NCI-H2227 treated with DMSO at 0.1 percent for 48 hours (cell line): ENCODE measurements at regions not wholly inside any gene's neighbourhood (a gene's known extent, or its start where the extent isn't known, plus 50 kb on each side); places are given as distances from the start of the nearest gene placed in this dataset.
"Not testable (repeated sequence)": the region's sequence is repeated elsewhere in the genome, so short reads cannot be mapped to it uniquely, and the experiment has no call there.

Experiments
- DNase-seq: peaks from one replicate; lab custom pipeline; 2025; lab: John Stamatoyannopoulos, UW

- not testable (repeated sequence) for DNase-seq
Observed at GRCh38 chr1:148432318-148432717, 50.8 kb downstream of the PPIAL4G start.

GRCh38 chr1:148429856-148430255, 53.2 kb downstream of the PPIAL4G start:
- not testable (repeated sequence) for DNase-seq

- not testable (repeated sequence) for DNase-seq
Observed at GRCh38 chr1:148426940-148427611, 56.0 kb downstream of the PPIAL4G start.

- not testable (repeated sequence) for DNase-seq
Observed at GRCh38 chr1:148426385-148426784, 56.7 kb downstream of the PPIAL4G start.

- not testable (repeated sequence) for DNase-seq
Observed at GRCh38 chr1:148424143-148425003, 58.7 kb downstream of the PPIAL4G start.

GRCh38 chr1:148422921-148423320, 60.2 kb downstream of the PPIAL4G start:
- not testable (repeated sequence) for DNase-seq

- not testable (repeated sequence) for DNase-seq
Observed at GRCh38 chr1:148417241-148417640, 65.9 kb downstream of the PPIAL4G start.

- not testable (repeated sequence) for DNase-seq
Observed at GRCh38 chr1:148413385-148413784, 69.7 kb downstream of the PPIAL4G start.

- DNase-seq: not testable (repeated sequence)
Observed at GRCh38 chr1:148404786-148405568, 78.1 kb downstream of the PPIAL4G start.

- not testable (repeated sequence) for DNase-seq
Observed at GRCh38 chr1:148403925-148404324, 79.2 kb downstream of the PPIAL4G start.

- not testable (repeated sequence) for DNase-seq
Observed at GRCh38 chr1:148403085-148403456, 80.0 kb downstream of the PPIAL4G start.

- not testable (repeated sequence) for DNase-seq
Observed at GRCh38 chr1:148402152-148403084, 80.7 kb downstream of the PPIAL4G start.

- not testable (repeated sequence) for DNase-seq
Observed at GRCh38 chr1:148397516-148397915, 85.6 kb downstream of the PPIAL4G start.

- not testable (repeated sequence) for DNase-seq
Observed at GRCh38 chr1:148392505-148392904, 90.6 kb downstream of the PPIAL4G start.

- DNase-seq: not testable (repeated sequence)
Observed at GRCh38 chr1:148391323-148391722, 91.8 kb downstream of the PPIAL4G start.

GRCh38 chr1:148389027-148389339, 94.1 kb downstream of the PPIAL4G start:
- no peak for DNase-seq

- no peak for DNase-seq
Observed at GRCh38 chr1:148388260-148389026, 94.7 kb downstream of the PPIAL4G start.

- DNase-seq: not testable (repeated sequence)
Observed at GRCh38 chr1:148387949-148388259, 95.2 kb downstream of the PPIAL4G start.

GRCh38 chr1:148387122-148387948, 95.8 kb downstream of the PPIAL4G start:
- DNase-seq: not testable (repeated sequence)

- no peak for DNase-seq
Observed at GRCh38 chr1:148386617-148387016, 96.5 kb downstream of the PPIAL4G start.
